Loucy (cell line): ENCODE measurements at regions not wholly inside any gene's neighbourhood (a gene's known extent, or its start where the extent isn't known, plus 50 kb on each side); places are given as distances from the start of the nearest gene placed in this dataset.

Experiments
- EZH2phosphoT487 ChIP-seq: fragments of 200-600 bp; IDR thresholded peaks from 2 replicates; pipeline ENCODE4 v1.6.1; 2018; ENCODE audit warnings: antibody characterized with exemption, mild to moderate bottlenecking, moderate library complexity, borderline replicate concordance
- TF ChIP-seq, protein P1 (sequence below): fragments of 200-600 bp; sonication (generic); conservative IDR thresholded peaks from 2 replicates; pipeline ENCODE4 v1.5.1; 2014; ENCODE audit warnings: mild to moderate bottlenecking, antibody characterized with exemption, low read length

DNA sequence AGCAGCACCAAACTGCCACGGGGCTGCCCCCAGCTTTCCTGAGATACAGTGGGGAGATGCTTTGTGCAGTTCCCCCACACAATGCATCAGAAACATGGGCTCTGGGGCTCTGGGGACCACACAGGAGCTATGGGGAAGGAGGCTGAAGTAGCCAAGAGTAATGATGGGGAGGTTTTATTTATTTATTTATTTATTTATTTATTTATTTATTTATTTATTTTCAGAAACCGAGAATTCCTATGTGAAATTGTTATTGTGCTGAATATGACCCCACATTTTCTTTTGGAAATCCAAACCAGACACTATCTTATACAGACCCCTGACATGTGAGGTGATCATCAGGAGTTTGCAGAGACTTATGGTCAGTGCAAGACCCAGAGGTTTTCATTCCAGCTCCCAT lies 84.4 kb downstream of the MTNR1B start:
- TF ChIP-seq, protein P1, sequence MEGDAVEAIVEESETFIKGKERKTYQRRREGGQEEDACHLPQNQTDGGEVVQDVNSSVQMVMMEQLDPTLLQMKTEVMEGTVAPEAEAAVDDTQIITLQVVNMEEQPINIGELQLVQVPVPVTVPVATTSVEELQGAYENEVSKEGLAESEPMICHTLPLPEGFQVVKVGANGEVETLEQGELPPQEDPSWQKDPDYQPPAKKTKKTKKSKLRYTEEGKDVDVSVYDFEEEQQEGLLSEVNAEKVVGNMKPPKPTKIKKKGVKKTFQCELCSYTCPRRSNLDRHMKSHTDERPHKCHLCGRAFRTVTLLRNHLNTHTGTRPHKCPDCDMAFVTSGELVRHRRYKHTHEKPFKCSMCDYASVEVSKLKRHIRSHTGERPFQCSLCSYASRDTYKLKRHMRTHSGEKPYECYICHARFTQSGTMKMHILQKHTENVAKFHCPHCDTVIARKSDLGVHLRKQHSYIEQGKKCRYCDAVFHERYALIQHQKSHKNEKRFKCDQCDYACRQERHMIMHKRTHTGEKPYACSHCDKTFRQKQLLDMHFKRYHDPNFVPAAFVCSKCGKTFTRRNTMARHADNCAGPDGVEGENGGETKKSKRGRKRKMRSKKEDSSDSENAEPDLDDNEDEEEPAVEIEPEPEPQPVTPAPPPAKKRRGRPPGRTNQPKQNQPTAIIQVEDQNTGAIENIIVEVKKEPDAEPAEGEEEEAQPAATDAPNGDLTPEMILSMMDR: no peak
- no peak for TF ChIP-seq EZH2phosphoT487
